ENCODE measurements at regions not wholly inside any gene's neighbourhood (a gene's known extent, or its start where the extent isn't known, plus 50 kb on each side); places are given as distances from the start of the nearest gene placed in this dataset.
A peak's percentile ranks its signal among the peaks of the same experiment; 100 is the strongest.

DNA sequence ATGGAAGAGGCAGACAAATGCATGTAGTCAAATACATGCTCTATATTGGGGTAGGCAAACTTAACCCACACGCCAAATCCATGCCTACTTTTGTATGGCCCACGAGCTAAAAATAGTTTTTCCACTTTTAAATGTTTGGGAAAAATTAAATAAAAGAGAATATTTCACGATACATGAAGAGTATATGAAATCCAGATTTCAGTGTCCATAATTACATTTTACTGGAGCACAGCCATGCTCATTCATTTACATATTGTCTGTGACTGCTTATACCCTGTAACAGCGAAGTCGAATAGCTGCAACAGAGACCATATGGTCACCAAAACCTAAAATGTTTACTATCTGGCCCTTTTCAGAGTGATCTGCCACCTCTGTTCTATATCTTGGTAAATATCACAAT, 257.4 kb upstream of the NOCT start:
- no CpG with 5 or more reads among the region's 5 CpGs for WGBS (ENCODE audit: insufficient coverage)
- DNase-seq (ENCODE audit: low read depth in 4 of 6, low spot score in 6 of 6), result peak in 1 of 6 donors; percentile 64
- Histone ChIP-seq H3K27ac (ENCODE audit: low read depth, low read length) (no peak overlapping the region), H3K9me3 (ENCODE audit: control insufficient read depth, insufficient read depth, low read length) (no peaks in the 10 kb centered on the region), H3K4me3 (ENCODE audit: low read depth, low read length) (no peak overlapping the region), H3K36me3 (ENCODE audit: control insufficient read depth, insufficient read depth, low read length) (no peaks in the 10 kb centered on the region), H3K27me3 (ENCODE audit: control insufficient read depth, insufficient read depth, low read length) (no peaks in the 10 kb centered on the region), H3K4me1 (ENCODE audit: control insufficient read depth, insufficient read depth, low read length) (no peaks in the 10 kb centered on the region)

DNA sequence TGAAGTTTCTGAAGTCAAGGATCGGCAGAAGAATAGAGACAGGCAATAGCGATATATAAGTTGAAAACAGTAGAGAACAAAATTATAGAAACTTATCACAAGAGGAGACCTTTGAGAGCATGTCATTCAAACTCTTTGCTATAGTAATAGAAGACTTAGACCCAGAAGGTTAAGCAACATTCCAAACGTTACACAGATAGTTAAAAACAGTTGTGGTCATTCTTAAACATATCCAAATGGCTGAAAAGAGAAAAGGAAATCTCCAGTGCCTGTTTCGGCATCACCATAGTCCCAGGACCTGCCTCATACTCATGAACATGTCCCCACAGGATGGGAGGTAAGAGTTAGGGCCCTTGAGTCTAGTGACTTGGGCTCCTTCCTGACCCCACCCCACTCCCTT, 258.1 kb upstream of the NOCT start:
- no peaks in the 10 kb centered on the region for H3K27me3 ChIP-seq (ENCODE audit: control insufficient read depth, insufficient read depth, low read length)
- WGBS (ENCODE audit: insufficient coverage), result no CpG with 5 or more reads among the region's 4 CpGs
- no peaks in the 10 kb centered on the region for H3K4me1 ChIP-seq (ENCODE audit: control insufficient read depth, insufficient read depth, low read length)
- H3K9me3 ChIP-seq (ENCODE audit: control insufficient read depth, insufficient read depth, low read length), result no peaks in the 10 kb centered on the region
- H3K4me3 ChIP-seq (ENCODE audit: low read depth, low read length), result no peak overlapping the region
- no peak for DNase-seq (ENCODE audit: low read depth in 4 of 6, low spot score in 6 of 6)
- no peak overlapping the region for H3K27ac ChIP-seq (ENCODE audit: low read depth, low read length)
- no peaks in the 10 kb centered on the region for H3K36me3 ChIP-seq (ENCODE audit: control insufficient read depth, insufficient read depth, low read length)

DNA sequence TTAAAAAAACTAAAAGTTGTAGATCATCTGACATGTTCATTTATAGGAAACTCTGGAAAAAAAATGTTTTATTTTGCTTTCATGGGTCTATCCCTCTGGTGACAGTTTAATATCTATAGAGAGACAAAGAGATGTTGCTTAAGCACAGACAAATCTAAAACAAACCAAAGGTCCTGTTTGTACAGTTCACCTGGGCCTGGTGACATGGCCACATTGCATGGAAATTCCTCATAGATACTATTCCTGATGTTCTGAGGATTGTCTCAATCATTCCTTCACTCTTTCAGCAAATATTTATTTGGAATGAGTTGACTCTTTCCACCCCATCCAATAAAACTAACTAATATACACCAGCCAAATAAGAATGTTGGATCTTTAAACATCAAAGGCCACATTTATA, 259.1 kb upstream of the NOCT start:
- no peak for DNase-seq (ENCODE audit: low read depth in 4 of 6, low spot score in 6 of 6)
- no peaks in the 10 kb centered on the region for H3K9me3 ChIP-seq (ENCODE audit: control insufficient read depth, insufficient read depth, low read length)
- no peak overlapping the region for H3K4me3 ChIP-seq (ENCODE audit: low read depth, low read length)
- no peak overlapping the region for H3K27ac ChIP-seq (ENCODE audit: low read depth, low read length)
- H3K4me1 ChIP-seq (ENCODE audit: control insufficient read depth, insufficient read depth, low read length), result no peaks in the 10 kb centered on the region
- H3K36me3 ChIP-seq (ENCODE audit: control insufficient read depth, insufficient read depth, low read length), result no peaks in the 10 kb centered on the region
- no peaks in the 10 kb centered on the region for H3K27me3 ChIP-seq (ENCODE audit: control insufficient read depth, insufficient read depth, low read length)

DNA sequence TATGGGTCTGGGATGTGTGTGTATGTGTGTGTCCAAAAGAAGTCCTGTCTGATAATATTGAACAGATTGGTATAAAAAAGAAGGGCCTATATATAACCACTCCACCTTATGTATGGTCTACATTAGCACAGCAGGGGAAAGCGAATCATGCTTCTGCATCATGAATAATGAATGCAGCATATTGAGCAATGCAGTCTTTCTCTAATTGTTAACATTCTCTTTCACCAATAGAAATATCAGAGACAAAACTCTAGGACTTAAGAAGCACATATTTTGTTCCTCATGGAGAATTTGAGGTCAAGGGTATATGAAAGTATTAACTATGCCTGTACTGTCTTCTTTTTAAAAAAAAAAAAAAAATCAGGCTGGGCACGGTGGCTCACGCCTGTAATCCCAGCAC, 264.3 kb upstream of the NOCT start:
- Histone ChIP-seq H3K36me3 (ENCODE audit: control insufficient read depth, insufficient read depth, low read length) (no peaks in the 10 kb centered on the region), H3K27ac (ENCODE audit: low read depth, low read length) (no peak overlapping the region), H3K9me3 (ENCODE audit: control insufficient read depth, insufficient read depth, low read length) (no peaks in the 10 kb centered on the region), H3K4me1 (ENCODE audit: control insufficient read depth, insufficient read depth, low read length) (no peaks in the 10 kb centered on the region), H3K4me3 (ENCODE audit: low read depth, low read length) (no peak overlapping the region), H3K27me3 (ENCODE audit: control insufficient read depth, insufficient read depth, low read length) (no peaks in the 10 kb centered on the region)
- no CpG with 5 or more reads among the region's 3 CpGs for WGBS (ENCODE audit: insufficient coverage)
- peak in 1 of 6 donors; percentile 23 for DNase-seq (ENCODE audit: low read depth in 4 of 6, low spot score in 6 of 6)

DNA sequence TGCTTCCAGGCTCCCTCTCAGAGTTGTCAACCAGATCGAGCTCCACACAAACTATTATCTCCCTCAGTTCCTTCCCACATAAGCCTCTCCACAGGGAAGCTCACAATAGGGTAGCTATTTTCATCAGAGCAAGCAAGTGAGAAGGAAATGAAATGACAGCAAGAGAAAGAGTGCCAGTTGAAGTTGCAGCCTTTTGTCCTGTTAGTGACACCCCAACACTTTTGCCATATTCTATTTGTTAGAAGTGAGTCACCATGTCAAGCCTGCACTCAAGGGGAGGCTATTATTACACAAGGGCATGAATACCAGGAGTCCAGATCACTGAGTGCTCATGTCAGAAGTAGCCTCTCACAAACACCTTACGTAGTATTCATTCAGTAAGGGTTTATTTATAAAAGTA, 266.3 kb upstream of the NOCT start:
- H3K4me3 ChIP-seq (ENCODE audit: low read depth, low read length), result no peak overlapping the region
- no peaks in the 10 kb centered on the region for H3K9me3 ChIP-seq (ENCODE audit: control insufficient read depth, insufficient read depth, low read length)
- no peak for DNase-seq (ENCODE audit: low read depth in 4 of 6, low spot score in 6 of 6)
- WGBS (ENCODE audit: insufficient coverage), result no CpG with 5 or more reads among the region's 2 CpGs
- H3K27ac ChIP-seq (ENCODE audit: low read depth, low read length), result no peak overlapping the region
- H3K27me3 ChIP-seq (ENCODE audit: control insufficient read depth, insufficient read depth, low read length), result no peaks in the 10 kb centered on the region
- no peaks in the 10 kb centered on the region for H3K36me3 ChIP-seq (ENCODE audit: control insufficient read depth, insufficient read depth, low read length)
- no peaks in the 10 kb centered on the region for H3K4me1 ChIP-seq (ENCODE audit: control insufficient read depth, insufficient read depth, low read length)

DNA sequence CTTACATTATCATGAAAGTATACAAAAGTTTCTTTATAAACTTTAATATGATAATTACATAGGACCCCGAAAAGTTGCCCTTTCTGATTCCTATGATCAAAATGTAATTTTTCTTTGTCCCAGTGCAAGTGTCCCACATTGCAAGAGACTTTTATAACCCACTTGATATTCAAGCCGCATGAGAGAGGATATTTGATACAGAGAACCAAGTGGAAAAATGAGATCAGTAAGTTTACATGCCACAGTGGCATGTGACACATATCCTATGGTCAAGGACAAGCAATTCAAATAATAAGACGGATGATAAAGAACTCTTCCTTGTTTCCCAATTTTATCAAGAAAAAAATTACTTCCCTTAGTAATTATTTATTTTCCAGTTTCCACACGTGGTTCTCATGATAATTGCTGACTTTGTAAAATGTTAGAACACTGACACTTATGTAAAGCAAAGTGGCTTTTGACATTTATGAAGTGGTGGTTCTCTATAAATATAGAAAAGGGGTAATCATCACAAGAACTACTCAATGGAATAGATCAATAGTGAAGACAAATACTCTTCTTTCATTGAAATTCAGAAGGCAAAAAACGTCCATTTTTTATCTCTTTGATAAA, 273.7 kb upstream of the NOCT start:
- Histone ChIP-seq H3K36me3 (ENCODE audit: control insufficient read depth, insufficient read depth, low read length) (no peaks in the 10 kb centered on the region), H3K9me3 (ENCODE audit: control insufficient read depth, insufficient read depth, low read length) (no peaks in the 10 kb centered on the region), H3K4me3 (ENCODE audit: low read depth, low read length) (no peak overlapping the region), H3K4me1 (ENCODE audit: control insufficient read depth, insufficient read depth, low read length) (no peaks in the 10 kb centered on the region), H3K27me3 (ENCODE audit: control insufficient read depth, insufficient read depth, low read length) (no peaks in the 10 kb centered on the region), H3K27ac (ENCODE audit: low read depth, low read length) (no peak overlapping the region)
- no CpG with 5 or more reads among the region's 5 CpGs for WGBS (ENCODE audit: insufficient coverage)
- no peak for DNase-seq (ENCODE audit: low read depth in 4 of 6, low spot score in 6 of 6)

DNA sequence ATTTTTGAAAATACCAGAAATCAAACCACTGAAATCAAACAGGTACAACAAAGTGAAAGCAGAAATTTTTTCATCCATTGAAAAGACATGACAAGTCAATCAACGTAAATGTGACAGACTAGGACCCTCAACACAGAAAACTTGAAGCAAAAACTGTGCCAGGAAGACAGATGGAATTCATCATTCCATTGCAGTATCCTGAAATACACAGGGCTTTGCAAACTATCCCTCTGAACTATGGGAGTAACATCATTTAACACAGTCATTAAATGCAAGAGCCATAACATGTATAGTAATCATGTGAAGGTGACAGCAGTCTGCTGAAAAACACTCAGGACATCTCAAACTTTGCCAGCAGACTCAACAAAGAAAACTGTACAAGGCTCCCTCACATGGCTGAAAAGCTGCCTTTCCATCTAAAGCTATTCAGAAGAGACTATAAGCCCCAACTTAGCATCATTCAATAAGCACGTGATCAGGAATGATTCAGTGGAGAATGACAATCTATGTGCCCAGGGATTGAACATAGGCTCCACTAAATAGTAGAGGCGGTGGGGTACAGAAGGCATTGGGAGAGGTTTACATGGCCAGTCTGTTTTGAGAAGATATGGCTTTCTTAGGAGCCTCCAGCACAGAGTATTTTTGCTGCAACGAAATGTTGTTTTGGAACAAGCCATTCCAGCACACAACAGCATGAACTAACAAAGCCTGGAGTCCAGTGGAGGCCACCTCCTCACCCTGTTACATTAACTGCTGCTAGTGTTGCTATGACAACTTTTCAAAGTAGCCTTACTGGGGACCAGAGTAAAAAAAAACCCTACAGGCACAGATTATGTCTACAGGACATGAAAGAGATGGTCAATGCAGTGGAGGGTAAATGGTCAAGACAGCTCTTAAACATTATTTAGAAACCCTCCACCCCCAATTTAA, 274.5 kb upstream of the NOCT start:
- H3K9me3 ChIP-seq (ENCODE audit: control insufficient read depth, insufficient read depth, low read length), result no peaks in the 10 kb centered on the region
- no peaks in the 10 kb centered on the region for H3K36me3 ChIP-seq (ENCODE audit: control insufficient read depth, insufficient read depth, low read length)
- WGBS (ENCODE audit: insufficient coverage), result 92% methylated on average over 1 of the region's 4 CpGs
- H3K4me3 ChIP-seq (ENCODE audit: low read depth, low read length), result no peak overlapping the region
- H3K4me1 ChIP-seq (ENCODE audit: control insufficient read depth, insufficient read depth, low read length), result no peaks in the 10 kb centered on the region
- peak in 1 of 6 donors; percentile 73 for DNase-seq (ENCODE audit: low read depth in 4 of 6, low spot score in 6 of 6)
- H3K27ac ChIP-seq (ENCODE audit: low read depth, low read length), result no peak overlapping the region
- H3K27me3 ChIP-seq (ENCODE audit: control insufficient read depth, insufficient read depth, low read length), result no peaks in the 10 kb centered on the region

DNA sequence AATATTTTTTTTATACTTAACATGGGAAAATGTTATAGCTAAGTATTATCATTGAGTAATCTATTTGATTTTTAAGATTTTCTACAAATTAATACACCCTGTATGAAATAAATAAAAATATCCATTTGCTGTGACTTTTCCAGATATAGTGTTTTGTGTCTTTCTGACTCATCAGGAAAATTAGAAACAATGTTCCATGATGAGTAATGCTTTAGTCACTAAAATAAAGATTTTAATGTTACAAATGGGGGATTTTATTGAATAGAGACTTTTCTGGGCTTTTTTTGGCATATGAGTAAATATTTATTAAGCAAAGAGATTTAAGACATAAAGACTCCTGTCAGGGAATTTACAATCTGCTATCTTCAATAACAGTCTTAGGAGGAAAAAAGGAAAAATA, 279.2 kb upstream of the NOCT start:
- Histone ChIP-seq H3K9me3 (ENCODE audit: control insufficient read depth, insufficient read depth, low read length) (no peaks in the 10 kb centered on the region), H3K4me1 (ENCODE audit: control insufficient read depth, insufficient read depth, low read length) (no peaks in the 10 kb centered on the region), H3K27ac (ENCODE audit: low read depth, low read length) (no peak overlapping the region), H3K4me3 (ENCODE audit: low read depth, low read length) (no peak overlapping the region), H3K36me3 (ENCODE audit: control insufficient read depth, insufficient read depth, low read length) (no peaks in the 10 kb centered on the region), H3K27me3 (ENCODE audit: control insufficient read depth, insufficient read depth, low read length) (no peaks in the 10 kb centered on the region)
- no peak for DNase-seq (ENCODE audit: low read depth in 4 of 6, low spot score in 6 of 6)

DNA sequence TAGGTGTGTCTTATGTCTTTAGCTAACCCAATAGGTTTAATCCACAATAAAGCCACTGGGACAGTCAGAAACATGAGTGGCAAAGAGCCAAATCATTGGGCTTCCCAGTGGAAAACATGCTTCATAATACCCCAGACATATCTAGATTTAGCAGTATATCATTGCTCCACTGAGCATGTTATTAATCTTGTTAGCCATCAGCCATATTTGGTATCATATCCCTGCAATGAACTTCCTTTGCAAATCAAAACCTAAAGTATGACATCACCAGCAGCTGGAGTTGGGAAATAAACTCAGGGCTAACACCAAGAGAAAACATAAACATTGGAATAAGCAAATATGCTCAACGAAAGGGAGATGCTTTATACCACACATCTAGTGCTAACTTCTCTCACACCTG, 280.8 kb upstream of the NOCT start:
- DNase-seq (ENCODE audit: low read depth in 4 of 6, low spot score in 6 of 6), result no peak
- no peaks in the 10 kb centered on the region for H3K9me3 ChIP-seq (ENCODE audit: control insufficient read depth, insufficient read depth, low read length)
- H3K27ac ChIP-seq (ENCODE audit: low read depth, low read length), result no peak overlapping the region
- no peaks in the 10 kb centered on the region for H3K27me3 ChIP-seq (ENCODE audit: control insufficient read depth, insufficient read depth, low read length)
- no peaks in the 10 kb centered on the region for H3K36me3 ChIP-seq (ENCODE audit: control insufficient read depth, insufficient read depth, low read length)
- H3K4me1 ChIP-seq (ENCODE audit: control insufficient read depth, insufficient read depth, low read length), result no peaks in the 10 kb centered on the region
- no peak overlapping the region for H3K4me3 ChIP-seq (ENCODE audit: low read depth, low read length)
- no CpG with 5 or more reads among the region's 1 CpG for WGBS (ENCODE audit: insufficient coverage)

DNA sequence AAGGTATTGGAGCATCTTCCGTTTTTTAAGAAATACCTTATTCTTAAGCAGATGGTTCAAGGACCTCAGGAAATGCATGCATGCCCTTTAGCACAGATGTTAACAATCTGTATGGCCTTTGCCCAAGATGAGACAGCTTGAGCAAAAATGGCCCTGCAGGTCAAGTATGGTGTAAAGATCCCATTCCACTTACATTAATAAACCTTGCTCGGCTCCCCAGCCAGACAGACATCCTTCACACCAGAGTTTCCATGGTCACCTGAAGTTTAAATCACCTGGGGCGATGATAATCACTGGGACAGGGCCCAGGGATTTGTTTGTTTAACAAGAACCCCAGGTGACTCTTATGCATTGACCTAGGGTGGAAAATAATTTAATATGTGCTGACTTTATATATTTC, 287.0 kb upstream of the NOCT start:
- no CpG with 5 or more reads among the region's 3 CpGs for WGBS (ENCODE audit: insufficient coverage)
- no peaks in the 10 kb centered on the region for H3K27me3 ChIP-seq (ENCODE audit: control insufficient read depth, insufficient read depth, low read length)
- H3K4me3 ChIP-seq (ENCODE audit: low read depth, low read length), result no peak overlapping the region
- no peak for DNase-seq (ENCODE audit: low read depth in 4 of 6, low spot score in 6 of 6)
- no peaks in the 10 kb centered on the region for H3K4me1 ChIP-seq (ENCODE audit: control insufficient read depth, insufficient read depth, low read length)
- no peak overlapping the region for H3K27ac ChIP-seq (ENCODE audit: low read depth, low read length)
- no peaks in the 10 kb centered on the region for H3K9me3 ChIP-seq (ENCODE audit: control insufficient read depth, insufficient read depth, low read length)
- H3K36me3 ChIP-seq (ENCODE audit: control insufficient read depth, insufficient read depth, low read length), result no peaks in the 10 kb centered on the region
